GM19023 (cell line): ENCODE measurements at regions not wholly inside any gene's neighbourhood (a gene's known extent, or its start where the extent isn't known, plus 50 kb on each side); places are given as distances from the start of the nearest gene placed in this dataset.

Experiments used
- ATAC-seq: cut with Tn5 transposase; IDR thresholded peaks from one replicate; pipeline ENCODE4 v1.9.1; 2021; ENCODE audit warnings: mild to moderate bottlenecking, moderate library complexity; ENCODE audit not compliant: unreplicated experiment

- ATAC-seq = no peak
These were observed 728.7 kb downstream of the LTN1 start for GRCh38 chr21:28263974-28264373.

DNA sequence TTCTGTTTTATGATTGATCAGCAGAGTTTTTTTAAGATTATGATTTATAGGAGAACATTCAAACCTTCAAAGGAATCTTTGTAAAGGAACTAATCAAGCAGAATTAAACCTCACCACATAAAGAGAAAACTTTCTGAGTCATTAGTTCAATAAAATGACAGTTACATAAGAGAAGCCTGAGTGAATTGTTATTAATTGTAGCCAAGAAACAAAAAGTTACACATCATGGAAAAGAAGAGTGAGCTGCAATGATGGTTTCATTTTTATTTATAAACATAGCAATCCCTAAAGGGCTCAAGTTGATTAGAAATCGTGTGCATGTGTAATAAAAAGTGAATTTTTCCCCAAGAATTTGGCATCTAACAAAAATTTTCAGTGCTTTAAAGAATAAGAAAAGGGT lies 731.4 kb downstream of the LTN1 start:
- no peak for ATAC-seq

DNA sequence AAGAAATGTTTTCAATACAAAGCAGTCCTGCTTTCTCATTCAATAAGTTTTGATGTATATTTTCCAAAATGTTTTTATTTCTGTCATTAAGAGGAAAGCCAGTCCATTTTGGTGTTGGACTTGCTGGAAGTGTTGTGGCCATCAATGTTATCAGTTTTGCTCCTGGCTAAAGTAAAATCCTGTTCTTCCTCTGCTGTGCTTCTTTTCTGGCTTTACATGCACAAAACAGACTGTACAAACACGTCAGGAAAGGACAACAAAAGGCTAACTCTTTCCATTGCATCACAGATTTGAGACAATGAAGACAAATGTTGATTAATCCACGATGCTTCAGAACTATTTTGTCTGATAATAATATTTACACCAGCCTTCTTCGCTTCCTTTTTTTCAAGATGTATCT lies 735.4 kb downstream of the LTN1 start:
- ATAC-seq = no peak

DNA sequence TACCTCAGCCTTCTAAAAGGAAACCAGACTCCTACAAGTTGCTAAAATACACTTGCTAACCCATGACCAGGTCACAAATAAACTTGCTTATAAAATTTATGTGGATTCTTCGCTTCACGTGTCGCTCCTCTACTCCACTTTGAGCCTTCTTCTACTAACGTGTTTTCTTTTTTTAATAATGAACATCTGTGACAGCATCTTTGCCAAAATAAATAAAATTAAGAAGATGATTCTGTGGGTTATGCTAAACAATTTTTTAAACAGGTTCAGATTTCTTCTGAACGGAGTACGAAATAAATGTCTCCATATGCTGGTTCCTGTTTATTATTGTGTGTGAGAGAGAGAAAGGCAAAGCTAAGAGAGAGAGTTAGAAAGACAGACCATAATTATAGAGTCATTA lies 735.8 kb downstream of the LTN1 start:
- ATAC-seq = no peak

- no peak for ATAC-seq
These were observed 736.3 kb downstream of the LTN1 start for GRCh38 chr21:28256420-28256831.

DNA sequence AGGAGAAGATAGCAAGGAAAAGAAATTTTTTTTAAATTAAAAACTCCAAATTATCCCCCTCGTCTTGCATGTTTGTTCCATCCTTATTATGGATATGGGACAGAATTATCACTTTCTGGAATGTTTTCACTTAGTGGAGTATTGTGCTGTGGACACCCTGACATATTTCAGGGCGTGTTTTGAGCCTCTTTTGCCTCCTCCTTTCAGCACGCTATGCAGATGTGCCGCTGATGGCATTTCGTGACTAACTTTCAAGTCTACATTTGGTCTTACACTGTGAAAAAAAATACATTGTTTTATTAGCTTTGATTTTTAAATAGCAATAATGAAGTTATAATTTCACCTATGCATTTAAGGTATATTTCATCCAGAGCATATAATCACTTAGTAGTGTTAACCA lies 738.7 kb downstream of the LTN1 start:
- no peak for ATAC-seq

DNA sequence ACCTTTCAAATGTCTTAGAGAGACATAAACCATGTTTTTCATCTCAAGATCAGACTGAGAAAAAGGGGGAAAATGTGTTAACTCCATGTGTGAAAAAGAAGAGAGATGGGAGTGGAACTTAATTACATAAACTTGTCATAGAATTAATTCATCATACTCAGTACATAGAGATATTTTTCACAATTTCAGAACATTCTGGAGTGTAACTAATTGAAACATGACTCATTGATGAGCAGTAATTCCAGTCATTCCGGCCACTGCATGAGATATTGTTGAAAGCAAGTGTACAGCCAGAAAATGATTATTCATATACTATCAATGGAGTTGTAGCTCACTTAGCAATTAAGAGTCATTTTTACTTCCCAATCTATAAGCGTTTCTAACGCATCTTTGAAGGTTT lies 739.3 kb downstream of the LTN1 start:
- ATAC-seq = no peak

GRCh38 chr21:28252928-28253327 lies 739.7 kb downstream of the LTN1 start:
- ATAC-seq = no peak

- ATAC-seq = no peak
These were observed 741.7 kb downstream of the LTN1 start for GRCh38 chr21:28250946-28251345.

DNA sequence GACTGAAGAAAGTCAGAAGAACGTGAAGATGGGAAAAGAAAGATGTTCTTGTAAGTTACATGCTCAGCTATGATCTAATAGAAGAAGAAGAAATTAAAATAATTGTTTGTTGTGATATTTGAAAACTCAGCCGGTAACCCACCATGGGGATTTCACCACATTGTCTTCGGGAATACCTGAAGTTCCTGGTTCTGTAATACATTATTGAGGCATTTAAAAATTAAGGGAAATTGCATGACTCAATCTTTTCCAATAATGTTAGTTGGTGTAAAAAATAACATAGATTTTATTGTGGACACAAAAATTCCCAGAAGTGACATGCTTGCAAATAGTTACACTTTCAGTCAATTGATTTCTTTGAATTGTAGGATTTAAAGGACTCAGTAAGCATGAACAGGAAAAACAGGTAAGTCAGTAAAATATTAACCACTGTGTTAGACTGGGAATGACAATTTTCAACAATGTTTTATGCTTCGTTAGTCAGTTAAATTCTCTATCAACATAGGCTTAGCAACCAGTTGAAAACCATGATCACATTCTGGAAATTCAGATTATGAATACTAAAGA lies 745.1 kb downstream of the LTN1 start:
- ATAC-seq = no peak

- ATAC-seq = no peak
These were observed 752.1 kb downstream of the LTN1 start for GRCh38 chr21:28240586-28240985.

- ATAC-seq = no peak
These were observed 753.3 kb downstream of the LTN1 start for GRCh38 chr21:28239340-28239739.

DNA sequence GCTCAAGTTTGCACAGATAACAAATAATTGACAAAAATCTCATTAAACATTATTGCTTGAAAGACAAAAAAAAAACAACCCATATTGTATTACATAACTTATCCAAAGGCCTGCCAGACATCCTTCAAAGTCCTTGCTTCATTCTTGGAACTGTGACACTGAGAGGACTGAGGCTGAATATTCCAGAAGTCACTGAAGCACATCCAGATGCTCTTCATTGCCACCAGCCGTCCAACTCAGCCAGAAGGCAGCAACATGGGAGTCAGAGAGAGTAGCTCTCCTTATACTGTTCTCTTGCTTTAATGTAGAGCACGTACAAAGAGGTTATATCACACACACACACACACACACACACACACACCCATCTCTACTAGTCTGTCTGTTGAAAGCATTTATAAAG lies 755.0 kb downstream of the LTN1 start:
- ATAC-seq = no peak

GRCh38 chr21:28235169-28235895 lies 757.3 kb downstream of the LTN1 start:
- no peak for ATAC-seq

- ATAC-seq = no peak
These were observed 758.4 kb downstream of the LTN1 start for GRCh38 chr21:28234326-28234725.

GRCh38 chr21:28233536-28234220 lies 759.0 kb downstream of the LTN1 start:
- no peak for ATAC-seq

DNA sequence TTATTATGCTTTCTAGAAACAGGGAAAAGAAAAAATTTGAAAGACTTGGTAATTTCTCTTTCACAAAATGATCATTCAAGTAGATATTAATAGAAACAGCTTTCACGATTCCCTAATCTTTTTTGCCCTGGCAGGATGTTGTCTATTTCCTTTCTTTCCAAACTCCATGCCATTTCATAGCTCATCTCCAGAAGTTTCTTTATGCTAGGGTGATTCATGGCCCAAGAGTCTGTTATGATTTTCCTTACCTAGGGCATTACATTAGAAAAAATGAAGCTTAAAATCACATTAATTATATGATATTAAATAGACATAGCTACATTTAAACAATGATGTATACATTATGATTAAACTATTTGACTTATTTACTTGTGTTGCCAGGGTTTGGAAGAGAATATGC lies 762.1 kb downstream of the LTN1 start:
- no peak for ATAC-seq

DNA sequence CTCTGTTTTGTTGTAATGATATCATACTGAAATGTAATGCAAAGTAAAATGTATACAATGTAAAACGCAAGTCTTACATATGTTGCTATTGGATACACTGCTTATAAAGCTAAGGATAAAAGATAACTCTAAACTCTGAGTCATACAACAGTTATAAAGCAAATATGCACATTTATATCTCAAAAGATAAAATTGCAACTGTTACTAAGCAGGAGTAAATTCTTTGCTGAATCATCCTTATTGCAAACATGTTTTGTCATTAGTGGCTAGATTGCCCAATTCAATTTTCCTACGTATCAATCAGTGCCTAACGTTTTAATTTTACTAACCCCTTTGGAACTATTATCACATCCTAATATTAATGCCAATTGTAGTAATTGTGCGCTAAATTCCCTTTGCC lies 762.9 kb downstream of the LTN1 start:
- ATAC-seq = no peak

GRCh38 chr21:28228636-28228995 lies 764.1 kb downstream of the LTN1 start:
- no peak for ATAC-seq

DNA sequence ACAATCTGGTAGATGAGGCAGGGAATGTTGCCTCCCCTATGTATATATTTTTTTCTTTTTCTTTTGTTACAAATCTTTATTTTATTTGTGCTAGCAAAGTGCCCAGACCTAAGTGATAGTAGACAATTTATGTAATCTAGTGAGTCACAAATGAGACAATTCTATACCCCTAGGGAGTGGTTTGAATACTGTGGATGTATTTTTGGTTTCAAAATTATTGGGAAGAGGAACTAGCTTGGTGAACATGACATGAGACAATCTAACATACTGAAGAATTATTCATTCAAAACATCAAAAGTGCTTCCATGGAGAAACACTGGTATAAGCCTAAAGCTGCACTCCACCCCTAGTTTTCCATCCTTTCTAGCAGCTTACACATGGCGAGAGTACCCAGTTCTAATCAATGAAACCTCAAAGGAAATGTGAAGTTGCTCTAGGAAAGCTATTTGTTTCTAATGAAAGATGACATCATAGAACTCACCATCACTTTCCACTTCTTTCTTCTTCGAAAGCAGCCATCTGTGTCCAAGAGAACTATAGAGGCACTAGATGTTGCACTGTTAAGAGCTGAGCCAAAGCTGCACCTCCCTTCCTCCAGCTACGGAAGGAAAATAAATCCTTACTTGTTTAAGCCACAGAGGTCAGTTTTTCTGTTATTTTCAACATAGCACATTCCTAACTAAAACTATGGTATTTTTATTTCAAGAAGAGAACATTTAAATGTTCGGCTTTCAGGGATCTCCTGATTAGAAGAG lies 764.6 kb downstream of the LTN1 start:
- no peak for ATAC-seq

DNA sequence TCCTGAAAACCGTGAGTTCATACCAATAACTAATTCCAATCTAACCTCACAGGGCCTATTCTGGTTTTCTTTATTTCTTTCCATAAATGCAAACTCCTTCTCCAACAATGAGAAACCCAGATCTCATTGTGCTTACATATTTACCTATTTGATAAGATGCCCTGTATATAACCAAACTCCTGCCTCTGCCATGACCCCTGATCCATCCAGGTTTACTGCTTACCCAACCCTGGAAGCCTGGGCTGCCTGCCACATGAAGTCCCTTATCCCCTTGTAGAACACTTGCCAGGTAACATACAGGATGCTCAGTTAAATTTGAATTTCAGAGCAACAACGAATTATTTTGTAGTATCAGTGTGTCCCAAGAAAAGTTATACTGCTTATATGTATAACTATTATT lies 766.1 kb downstream of the LTN1 start:
- no peak for ATAC-seq
